WTC11 (cell line): ENCODE measurements at regions not wholly inside any gene's neighbourhood (a gene's known extent, or its start where the extent isn't known, plus 50 kb on each side); places are given as distances from the start of the nearest gene placed in this dataset.
"Not testable (repeated sequence)": the region's sequence is repeated elsewhere in the genome, so short reads cannot be mapped to it uniquely, and the experiment has no call there.

ENCODE experiments used
- ATAC-seq: fragments of 200-7000 bp; cut with Tn5 transposase; 2 replicates; pipeline ENCODE4 v1.10.0; 2021; ENCODE audit warnings: mild to moderate bottlenecking, moderate library complexity
- CTCF ChIA-PET: fragments of 300-600 bp; sonication (Branson Sonifier 250); formaldehyde crosslinking; loops from one replicate; lab custom pipeline; 2021; ENCODE audit warnings: antibody characterized with exemption; lab: Charles Lee
- POLR2A ChIA-PET: fragments of 350-600 bp; sonication (Branson Sonifier 250); formaldehyde crosslinking; loops from one replicate; lab custom pipeline; 2021; ENCODE audit warnings: antibody characterized with exemption; lab: Charles Lee
- DNase-seq: peaks from one replicate; pipeline ENCODE4 v3.0.0; 2021; ENCODE audit warnings: low spot score
- H3K27ac Mint-ChIP-seq: 2 replicates; pipeline ENCODE4 v1.8.0; 2021; ENCODE audit warnings: mixed read lengths
- H3K27me3 Mint-ChIP-seq: 2 replicates; pipeline ENCODE4 v1.8.0; 2021; ENCODE audit warnings: low read depth, mild to moderate bottlenecking, moderate library complexity, mixed read lengths
- H3K36me3 Mint-ChIP-seq: 2 replicates; pipeline ENCODE4 v1.8.0; 2021; ENCODE audit warnings: mixed read lengths
- H3K4me1 Mint-ChIP-seq: 2 replicates; pipeline ENCODE4 v1.8.0; 2022; ENCODE audit warnings: mixed read lengths
- H3K4me3 Mint-ChIP-seq: 2 replicates; pipeline ENCODE4 v1.8.0; 2021; ENCODE audit warnings: mild to moderate bottlenecking, moderate library complexity, mixed read lengths
- H3K9me3 Mint-ChIP-seq: 2 replicates; pipeline ENCODE4 v1.8.0; 2021; ENCODE audit warnings: mixed read lengths
- ARID4B ChIP-seq: sonication (generic); formaldehyde crosslinking; IDR thresholded peaks from 2 replicates; pipeline ENCODE4 v1.8.0; 2023; ENCODE audit warnings: missing genetic modification reagents, mild to moderate bottlenecking, borderline replicate concordance
- CREB1 ChIP-seq: sonication (generic); formaldehyde crosslinking; IDR thresholded peaks from 2 replicates; pipeline ENCODE4 v1.8.0; 2023; ENCODE audit warnings: mild to moderate bottlenecking, missing genetic modification reagents
- FOXP1 ChIP-seq: sonication (generic); formaldehyde crosslinking; IDR thresholded peaks from 2 replicates; pipeline ENCODE4 v1.8.0; 2022; ENCODE audit warnings: missing genetic modification reagents, mild to moderate bottlenecking, moderate library complexity, borderline replicate concordance
- HMGA2 ChIP-seq: fragments of 250-450 bp; sonication (Bioruptor Pico); IDR thresholded peaks from 2 replicates; pipeline ENCODE4 v1.4.0; 2021; ENCODE audit warnings: mild to moderate bottlenecking, moderate library complexity
- NFE2L1 ChIP-seq: sonication (generic); formaldehyde crosslinking; IDR thresholded peaks from 2 replicates; pipeline ENCODE4 v1.8.1; 2023; ENCODE audit warnings: missing genetic modification reagents
- NR2C2 ChIP-seq: sonication (generic); formaldehyde crosslinking; IDR thresholded peaks from 2 replicates; pipeline ENCODE4 v1.8.0; 2022; ENCODE audit warnings: mild to moderate bottlenecking, missing genetic modification reagents
- PREB ChIP-seq: sonication (generic); formaldehyde crosslinking; IDR thresholded peaks from 2 replicates; pipeline ENCODE4 v1.8.1; 2022; ENCODE audit warnings: mild to moderate bottlenecking, missing genetic modification reagents, moderate library complexity, borderline replicate concordance
- PRRX2 ChIP-seq: fragments of 250-450 bp; sonication (Bioruptor Pico); IDR thresholded peaks from 2 replicates; pipeline ENCODE4 v1.8.0; 2021; ENCODE audit warnings: mild to moderate bottlenecking
- SMAD3 ChIP-seq: sonication (generic); formaldehyde crosslinking; IDR thresholded peaks from 2 replicates; pipeline ENCODE4 v1.8.0; 2022; ENCODE audit warnings: missing genetic modification reagents, mild to moderate bottlenecking, borderline replicate concordance
- SOX15 ChIP-seq: fragments of 250-450 bp; sonication (Bioruptor Pico); IDR thresholded peaks from 2 replicates; pipeline ENCODE4 v1.9.0; 2021; ENCODE audit warnings: mild to moderate bottlenecking
- ZNF512 ChIP-seq: sonication (generic); formaldehyde crosslinking; IDR thresholded peaks from 2 replicates; pipeline ENCODE4 v1.8.1; 2022; ENCODE audit warnings: missing genetic modification reagents, borderline replicate concordance
- ZSCAN18 ChIP-seq: fragments of 250-450 bp; sonication (Bioruptor Pico); IDR thresholded peaks from 2 replicates; pipeline ENCODE4 v2.1.2; 2022; ENCODE audit warnings: mild to moderate bottlenecking, moderate library complexity
- TF ChIP-seq, protein P1 (sequence below): sonication (generic); formaldehyde crosslinking; IDR thresholded peaks from 2 replicates; pipeline ENCODE4 v1.8.0; 2022; ENCODE audit warnings: mild to moderate bottlenecking, missing genetic modification reagents
- TF ChIP-seq, protein P2 (sequence below): fragments of 200-600 bp; IDR thresholded peaks from 2 replicates; pipeline ENCODE4 v1.8.0; 2022; ENCODE audit warnings: antibody characterized with exemption

DNA sequence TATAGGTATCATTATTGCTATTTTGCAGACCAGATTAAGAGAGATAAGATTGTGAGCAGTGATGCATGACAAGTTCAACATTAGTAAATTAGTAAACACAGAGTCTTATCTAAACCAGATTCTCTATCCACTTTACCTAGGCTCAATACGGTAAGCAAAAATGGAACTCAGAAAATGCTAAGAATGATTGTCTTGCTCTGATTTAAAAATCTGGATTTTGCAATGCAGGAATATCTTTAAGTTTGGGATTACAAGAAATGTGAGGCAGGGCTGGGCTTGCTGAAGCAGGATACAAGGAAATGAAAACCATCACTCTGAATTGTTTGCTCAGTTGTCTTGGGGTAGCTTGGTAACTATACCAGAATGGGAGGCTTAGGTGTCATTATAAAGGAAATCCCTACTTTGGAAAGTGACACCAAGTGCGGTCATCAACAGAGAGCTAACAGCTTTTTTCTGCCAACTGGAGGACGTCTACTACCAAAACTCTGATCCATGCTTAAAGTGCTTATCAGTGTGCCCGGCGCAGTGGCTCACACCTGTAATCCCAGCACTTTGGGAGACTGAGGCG lies 332.7 kb upstream of the RUNX1 start:
- H3K4me3 Mint-ChIP-seq = no peak overlapping the region
- no peak for ATAC-seq
- DNase-seq = no peak
- POLR2A ChIA-PET = interaction anchor here (0.6 kb wide), 1 partner anchor 1009 kb away, joined by 4 read pairs; no protein-coding TSS in a partner anchor
- CTCF ChIA-PET = no interaction called here
- H3K9me3 Mint-ChIP-seq = no peaks in the 10 kb centered on the region
- H3K27ac Mint-ChIP-seq = no peak overlapping the region
- TF ChIP-seq ZSCAN18 (no peak), SMAD3 (CRISPR knock-in tag) (no peak), PREB (CRISPR knock-in tag) (no peak), SOX15 (CRISPR knock-in tag) (no peak), CREB1 (CRISPR knock-in tag) (no peak), ZNF512 (CRISPR knock-in tag) (no peak), FOXP1 (no peak), ARID4B (CRISPR knock-in tag) (no peak), NFE2L1 (no peak), NR2C2 (CRISPR knock-in tag) (no peak), PRRX2 (CRISPR knock-in tag) (no peak), HMGA2 (CRISPR knock-in tag) (no peak)
- TF ChIP-seq, protein P1, sequence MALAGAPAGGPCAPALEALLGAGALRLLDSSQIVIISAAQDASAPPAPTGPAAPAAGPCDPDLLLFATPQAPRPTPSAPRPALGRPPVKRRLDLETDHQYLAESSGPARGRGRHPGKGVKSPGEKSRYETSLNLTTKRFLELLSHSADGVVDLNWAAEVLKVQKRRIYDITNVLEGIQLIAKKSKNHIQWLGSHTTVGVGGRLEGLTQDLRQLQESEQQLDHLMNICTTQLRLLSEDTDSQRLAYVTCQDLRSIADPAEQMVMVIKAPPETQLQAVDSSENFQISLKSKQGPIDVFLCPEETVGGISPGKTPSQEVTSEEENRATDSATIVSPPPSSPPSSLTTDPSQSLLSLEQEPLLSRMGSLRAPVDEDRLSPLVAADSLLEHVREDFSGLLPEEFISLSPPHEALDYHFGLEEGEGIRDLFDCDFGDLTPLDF (CRISPR knock-in tag) = no peak
- TF ChIP-seq, protein P2, sequence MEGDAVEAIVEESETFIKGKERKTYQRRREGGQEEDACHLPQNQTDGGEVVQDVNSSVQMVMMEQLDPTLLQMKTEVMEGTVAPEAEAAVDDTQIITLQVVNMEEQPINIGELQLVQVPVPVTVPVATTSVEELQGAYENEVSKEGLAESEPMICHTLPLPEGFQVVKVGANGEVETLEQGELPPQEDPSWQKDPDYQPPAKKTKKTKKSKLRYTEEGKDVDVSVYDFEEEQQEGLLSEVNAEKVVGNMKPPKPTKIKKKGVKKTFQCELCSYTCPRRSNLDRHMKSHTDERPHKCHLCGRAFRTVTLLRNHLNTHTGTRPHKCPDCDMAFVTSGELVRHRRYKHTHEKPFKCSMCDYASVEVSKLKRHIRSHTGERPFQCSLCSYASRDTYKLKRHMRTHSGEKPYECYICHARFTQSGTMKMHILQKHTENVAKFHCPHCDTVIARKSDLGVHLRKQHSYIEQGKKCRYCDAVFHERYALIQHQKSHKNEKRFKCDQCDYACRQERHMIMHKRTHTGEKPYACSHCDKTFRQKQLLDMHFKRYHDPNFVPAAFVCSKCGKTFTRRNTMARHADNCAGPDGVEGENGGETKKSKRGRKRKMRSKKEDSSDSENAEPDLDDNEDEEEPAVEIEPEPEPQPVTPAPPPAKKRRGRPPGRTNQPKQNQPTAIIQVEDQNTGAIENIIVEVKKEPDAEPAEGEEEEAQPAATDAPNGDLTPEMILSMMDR = no peak
- no peaks in the 10 kb centered on the region for H3K27me3 Mint-ChIP-seq
- H3K36me3 Mint-ChIP-seq = no peaks in the 10 kb centered on the region
- peaks cover 10% of the 10 kb centered on the region for H3K4me1 Mint-ChIP-seq

DNA sequence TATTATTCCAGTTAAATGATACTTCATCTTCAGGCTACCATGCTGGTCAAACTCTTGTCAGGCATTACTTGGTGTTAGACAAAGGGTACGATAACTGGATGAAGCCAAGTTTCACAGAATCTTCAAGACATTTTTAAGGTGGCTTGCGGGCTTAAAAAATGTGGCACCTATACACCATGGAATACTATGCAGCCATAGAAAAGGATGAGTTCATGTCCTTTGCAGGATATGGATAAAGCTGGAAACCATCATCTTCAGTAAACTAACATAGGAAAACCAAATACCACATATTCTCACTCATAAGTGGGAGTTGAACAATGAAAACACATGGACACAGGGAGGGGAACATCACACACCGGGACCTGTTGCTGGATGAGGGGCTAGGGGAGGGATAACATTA lies 331.2 kb upstream of the RUNX1 start:
- H3K4me1 Mint-ChIP-seq, H3K27ac Mint-ChIP-seq, H3K27me3 Mint-ChIP-seq, POLR2A ChIA-PET, H3K9me3 Mint-ChIP-seq, H3K4me3 Mint-ChIP-seq, DNase-seq, ATAC-seq, H3K36me3 Mint-ChIP-seq: not testable (repeated sequence)
- CTCF ChIA-PET = interaction anchor here (0.9 kb wide), 1 partner anchor 635 kb away, joined by 3 read pairs; no protein-coding TSS in a partner anchor
